ENCODE measurements at regions not wholly inside any gene's neighbourhood (a gene's known extent, or its start where the extent isn't known, plus 50 kb on each side); places are given as distances from the start of the nearest gene placed in this dataset.

GRCh38 chr18:68414407-68414806 is 300.5 kb downstream of the TMX3 start:
- Mint-ChIP-seq H3K27ac (ENCODE audit: unreplicated experiment) (no peak overlapping the region), H3K27me3 (ENCODE audit: low read depth) (no peaks in the 10 kb centered on the region), H3K9me3 (ENCODE audit: low read depth) (peaks cover 7% of the 10 kb centered on the region), H3K36me3 (ENCODE audit: low read depth) (no peaks in the 10 kb centered on the region), H3K4me3 (ENCODE audit: unreplicated experiment) (no peak overlapping the region), H3K4me1 (ENCODE audit: low read depth) (peaks cover 25% of the 10 kb centered on the region)
- no peak for DNase-seq (ENCODE audit: low spot score)
- TF ChIP-seq CTCF (IDR thresholded peaks at IDR 0.05), result no peak

- Mint-ChIP-seq H3K9me3 (ENCODE audit: low read depth) (no peaks in the 10 kb centered on the region), H3K4me3 (ENCODE audit: unreplicated experiment) (no peak overlapping the region), H3K36me3 (ENCODE audit: low read depth) (no peaks in the 10 kb centered on the region), H3K4me1 (ENCODE audit: low read depth) (peaks cover 3% of the 10 kb centered on the region), H3K27me3 (ENCODE audit: low read depth) (no peaks in the 10 kb centered on the region), H3K27ac (ENCODE audit: unreplicated experiment) (no peak overlapping the region)
- TF ChIP-seq CTCF (IDR thresholded peaks at IDR 0.05), result no peak
- DNase-seq (ENCODE audit: low spot score), result no peak
These were observed 305.3 kb downstream of the TMX3 start for GRCh38 chr18:68409576-68409975.

GRCh38 chr18:68406761-68407160 is 308.1 kb downstream of the TMX3 start:
- peaks cover 3% of the 10 kb centered on the region for H3K4me1 Mint-ChIP-seq (ENCODE audit: low read depth)
- no peak overlapping the region for H3K27ac Mint-ChIP-seq (ENCODE audit: unreplicated experiment)
- H3K9me3 Mint-ChIP-seq (ENCODE audit: low read depth), result peaks cover 3% of the 10 kb centered on the region
- DNase-seq (ENCODE audit: low spot score), result no peak
- no peak for TF ChIP-seq CTCF (IDR thresholded peaks at IDR 0.05)
- no peak overlapping the region for H3K4me3 Mint-ChIP-seq (ENCODE audit: unreplicated experiment)
- H3K36me3 Mint-ChIP-seq (ENCODE audit: low read depth), result no peaks in the 10 kb centered on the region
- H3K27me3 Mint-ChIP-seq (ENCODE audit: low read depth), result no peaks in the 10 kb centered on the region

- Mint-ChIP-seq H3K4me1 (ENCODE audit: low read depth) (peaks cover 3% of the 10 kb centered on the region), H3K27ac (ENCODE audit: unreplicated experiment) (no peak overlapping the region), H3K4me3 (ENCODE audit: unreplicated experiment) (no peak overlapping the region), H3K36me3 (ENCODE audit: low read depth) (no peaks in the 10 kb centered on the region), H3K27me3 (ENCODE audit: low read depth) (no peaks in the 10 kb centered on the region), H3K9me3 (ENCODE audit: low read depth) (peaks cover 3% of the 10 kb centered on the region)
- TF ChIP-seq CTCF (IDR thresholded peaks at IDR 0.05), result no peak
- no peak for DNase-seq (ENCODE audit: low spot score)
These were observed 312.1 kb downstream of the TMX3 start for GRCh38 chr18:68402784-68403183.

GRCh38 chr18:68400889-68401288 is 314.0 kb downstream of the TMX3 start:
- H3K9me3 Mint-ChIP-seq (ENCODE audit: low read depth), result peaks cover 3% of the 10 kb centered on the region
- no peaks in the 10 kb centered on the region for H3K27me3 Mint-ChIP-seq (ENCODE audit: low read depth)
- DNase-seq (ENCODE audit: low spot score), result no peak
- no peak overlapping the region for H3K4me3 Mint-ChIP-seq (ENCODE audit: unreplicated experiment)
- no peak overlapping the region for H3K27ac Mint-ChIP-seq (ENCODE audit: unreplicated experiment)
- no peak for TF ChIP-seq CTCF (IDR thresholded peaks at IDR 0.05)
- no peaks in the 10 kb centered on the region for H3K36me3 Mint-ChIP-seq (ENCODE audit: low read depth)
- no peaks in the 10 kb centered on the region for H3K4me1 Mint-ChIP-seq (ENCODE audit: low read depth)
